ENCODE measurements at regions not wholly inside any gene's neighbourhood (a gene's known extent, or its start where the extent isn't known, plus 50 kb on each side); places are given as distances from the start of the nearest gene placed in this dataset.

DNA sequence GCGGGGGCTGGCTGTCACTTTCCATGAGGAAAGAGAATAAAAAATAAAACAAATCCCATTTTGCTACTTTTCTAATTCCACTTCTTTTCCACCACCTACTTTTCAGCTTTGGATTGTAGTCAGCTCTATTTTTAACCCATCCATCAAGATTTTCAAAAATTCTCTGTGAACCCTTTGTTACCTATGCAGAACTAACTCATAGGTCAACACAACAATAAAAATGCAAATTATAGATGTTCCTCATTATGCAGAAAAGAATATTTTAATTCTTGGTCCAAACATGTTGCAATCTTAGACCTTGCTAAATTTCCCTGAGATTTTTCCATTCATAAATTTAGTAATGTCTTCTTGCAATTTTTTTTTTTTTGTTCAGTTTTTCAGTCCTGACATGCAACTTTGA, 454.5 kb downstream of the ADAMTS20 start (continued):
- TF ChIP-seq, protein P1, sequence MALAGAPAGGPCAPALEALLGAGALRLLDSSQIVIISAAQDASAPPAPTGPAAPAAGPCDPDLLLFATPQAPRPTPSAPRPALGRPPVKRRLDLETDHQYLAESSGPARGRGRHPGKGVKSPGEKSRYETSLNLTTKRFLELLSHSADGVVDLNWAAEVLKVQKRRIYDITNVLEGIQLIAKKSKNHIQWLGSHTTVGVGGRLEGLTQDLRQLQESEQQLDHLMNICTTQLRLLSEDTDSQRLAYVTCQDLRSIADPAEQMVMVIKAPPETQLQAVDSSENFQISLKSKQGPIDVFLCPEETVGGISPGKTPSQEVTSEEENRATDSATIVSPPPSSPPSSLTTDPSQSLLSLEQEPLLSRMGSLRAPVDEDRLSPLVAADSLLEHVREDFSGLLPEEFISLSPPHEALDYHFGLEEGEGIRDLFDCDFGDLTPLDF (CRISPR knock-in tag; IDR thresholded peaks at IDR 0.05) = no peak
- no peak for TF ChIP-seq CDX4 (CRISPR knock-in tag; IDR thresholded peaks at IDR 0.05; ENCODE audit: borderline replicate concordance)
- TF ChIP-seq STAT6 (CRISPR knock-in tag; conservative IDR thresholded peaks at IDR 0.05; ENCODE audit: low read depth) = no peak
- no peak for TF ChIP-seq ZBTB21 (CRISPR knock-in tag; IDR thresholded peaks at IDR 0.05; ENCODE audit: borderline replicate concordance)
- TF ChIP-seq AR (CRISPR knock-in tag; IDR thresholded peaks at IDR 0.05) = no peak

- DNase-seq (ENCODE audit: low spot score) (no peak), ATAC-seq (no peak)
- CTCF ChIA-PET = no interaction called here
- H3K9me3 Mint-ChIP-seq = 0 out of 2 replicates have a peak, but pooled peaks cover 8% of the 10 kb centered on the region
- H3K27me3 Mint-ChIP-seq (ENCODE audit: low read depth) = no peaks in the 10 kb centered on the region
- no peaks in the 10 kb centered on the region for H3K36me3 Mint-ChIP-seq
- no peaks in the 10 kb centered on the region for H3K4me1 Mint-ChIP-seq
- TF ChIP-seq PRRX2 (CRISPR knock-in tag; IDR thresholded peaks at IDR 0.05) (no peak), ZNF219 (CRISPR knock-in tag; IDR thresholded peaks at IDR 0.05; ENCODE audit: borderline replicate concordance) (no peak), E2F5 (CRISPR knock-in tag; IDR thresholded peaks at IDR 0.05) (no peak), MXD4 (CRISPR knock-in tag; IDR thresholded peaks at IDR 0.05; ENCODE audit: borderline replicate concordance) (no peak), RELA (CRISPR knock-in tag; IDR thresholded peaks at IDR 0.05; ENCODE audit: borderline replicate concordance) (no peak), SMAD3 (CRISPR knock-in tag; IDR thresholded peaks at IDR 0.05; ENCODE audit: borderline replicate concordance) (no peak), ZNF416 (CRISPR knock-in tag; IDR thresholded peaks at IDR 0.05) (no peak), GABPB1 (CRISPR knock-in tag; IDR thresholded peaks at IDR 0.05) (no peak), CDX4 (CRISPR knock-in tag; IDR thresholded peaks at IDR 0.05; ENCODE audit: borderline replicate concordance) (no peak), ZBTB43 (CRISPR knock-in tag; IDR thresholded peaks at IDR 0.05) (no peak), CREM (CRISPR knock-in tag; IDR thresholded peaks at IDR 0.05) (no peak)
- TF ChIP-seq, protein P2, sequence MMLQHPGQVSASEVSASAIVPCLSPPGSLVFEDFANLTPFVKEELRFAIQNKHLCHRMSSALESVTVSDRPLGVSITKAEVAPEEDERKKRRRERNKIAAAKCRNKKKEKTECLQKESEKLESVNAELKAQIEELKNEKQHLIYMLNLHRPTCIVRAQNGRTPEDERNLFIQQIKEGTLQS (CRISPR knock-in tag; conservative IDR thresholded peaks at IDR 0.05) = no peak
- TF ChIP-seq, protein P3, sequence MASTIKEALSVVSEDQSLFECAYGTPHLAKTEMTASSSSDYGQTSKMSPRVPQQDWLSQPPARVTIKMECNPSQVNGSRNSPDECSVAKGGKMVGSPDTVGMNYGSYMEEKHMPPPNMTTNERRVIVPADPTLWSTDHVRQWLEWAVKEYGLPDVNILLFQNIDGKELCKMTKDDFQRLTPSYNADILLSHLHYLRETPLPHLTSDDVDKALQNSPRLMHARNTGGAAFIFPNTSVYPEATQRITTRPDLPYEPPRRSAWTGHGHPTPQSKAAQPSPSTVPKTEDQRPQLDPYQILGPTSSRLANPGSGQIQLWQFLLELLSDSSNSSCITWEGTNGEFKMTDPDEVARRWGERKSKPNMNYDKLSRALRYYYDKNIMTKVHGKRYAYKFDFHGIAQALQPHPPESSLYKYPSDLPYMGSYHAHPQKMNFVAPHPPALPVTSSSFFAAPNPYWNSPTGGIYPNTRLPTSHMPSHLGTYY (CRISPR knock-in tag; IDR thresholded peaks at IDR 0.05) = no peak
- TF ChIP-seq, protein P4, sequence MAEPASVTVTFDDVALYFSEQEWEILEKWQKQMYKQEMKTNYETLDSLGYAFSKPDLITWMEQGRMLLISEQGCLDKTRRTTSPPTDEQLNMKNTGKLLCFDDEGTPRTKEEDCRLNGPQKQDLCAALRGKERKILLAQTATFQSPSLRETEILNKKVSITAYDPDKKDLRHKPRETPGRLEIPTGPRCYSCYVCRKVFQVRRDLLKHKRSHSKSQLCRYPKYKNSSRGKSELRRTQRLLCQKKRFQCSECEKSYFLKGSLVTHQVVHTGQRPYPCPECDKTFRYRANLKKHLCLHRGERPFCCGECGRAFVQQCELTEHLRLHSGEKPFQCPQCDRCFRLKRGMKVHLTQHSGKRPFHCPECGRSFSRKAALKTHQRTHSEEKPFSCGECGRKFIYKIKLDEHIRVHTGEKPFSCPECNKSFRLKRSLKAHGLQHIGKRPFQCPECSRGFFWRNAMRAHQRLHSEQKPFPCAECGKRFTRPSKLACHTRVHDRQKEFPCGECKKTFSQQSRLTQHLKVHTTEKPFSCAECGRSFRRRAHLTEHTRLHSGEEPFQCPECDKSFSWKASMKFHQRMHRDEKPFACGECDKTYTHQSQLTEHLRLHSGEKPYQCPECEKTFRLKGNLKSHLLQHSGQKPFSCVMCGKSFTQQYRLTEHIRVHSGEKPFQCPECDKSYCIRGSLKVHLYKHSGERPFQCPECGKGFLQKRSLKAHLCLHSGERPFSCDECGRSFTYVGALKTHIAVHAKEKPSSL (CRISPR knock-in tag; conservative IDR thresholded peaks at IDR 0.05) = no peak
- TF ChIP-seq, protein P5, sequence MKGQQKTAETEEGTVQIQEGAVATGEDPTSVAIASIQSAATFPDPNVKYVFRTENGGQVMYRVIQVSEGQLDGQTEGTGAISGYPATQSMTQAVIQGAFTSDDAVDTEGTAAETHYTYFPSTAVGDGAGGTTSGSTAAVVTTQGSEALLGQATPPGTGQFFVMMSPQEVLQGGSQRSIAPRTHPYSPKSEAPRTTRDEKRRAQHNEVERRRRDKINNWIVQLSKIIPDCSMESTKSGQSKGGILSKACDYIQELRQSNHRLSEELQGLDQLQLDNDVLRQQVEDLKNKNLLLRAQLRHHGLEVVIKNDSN (CRISPR knock-in tag; IDR thresholded peaks at IDR 0.05) = no peak
- H3K4me3 Mint-ChIP-seq = no peak overlapping the region
- POLR2A ChIA-PET = no interaction called here
- H3K27ac Mint-ChIP-seq = no peak overlapping the region
Measured at GRCh38 chr12:43095669-43096280, 456.2 kb downstream of the ADAMTS20 start.

All from WTC11 (cell line).